Mucosa of gallbladder (tissue), 1 donor: ENCODE measurements at regions not wholly inside any gene's neighbourhood (a gene's known extent, or its start where the extent isn't known, plus 50 kb on each side); places are given as distances from the start of the nearest gene placed in this dataset.

Experiments used
- DNase-seq: peaks from one replicate; pipeline ENCODE4 v3.0.0-alpha.2; 2020; ENCODE audit warnings: low spot score
- donor health status: DM: no; HTN: no; CAD: no.

- no peak for DNase-seq
Observed at GRCh38 chr4:81550388-81550859, 78.7 kb upstream of the RASGEF1B start.

GRCh38 chr4:81549984-81550383 is 78.3 kb upstream of the RASGEF1B start:
- DNase-seq = no peak

GRCh38 chr4:81546777-81547176 is 75.1 kb upstream of the RASGEF1B start:
- no peak for DNase-seq

GRCh38 chr4:81541161-81541945 is 69.6 kb upstream of the RASGEF1B start:
- no peak for DNase-seq

GRCh38 chr4:81538716-81539427 is 67.2 kb upstream of the RASGEF1B start:
- DNase-seq = no peak

- DNase-seq = no peak
Observed at GRCh38 chr4:81531410-81531809, 59.7 kb upstream of the RASGEF1B start.

- no peak for DNase-seq
Observed at GRCh38 chr4:81528979-81529378, 57.3 kb upstream of the RASGEF1B start.

- DNase-seq = no peak
Observed at GRCh38 chr4:81528200-81528599, 56.5 kb upstream of the RASGEF1B start.

- DNase-seq = no peak
Observed at GRCh38 chr4:81527709-81528108, 56.0 kb upstream of the RASGEF1B start.

- DNase-seq = no peak
Observed at GRCh38 chr4:81527115-81527514, 55.4 kb upstream of the RASGEF1B start.

GRCh38 chr4:81526706-81527105 is 55.0 kb upstream of the RASGEF1B start:
- no peak for DNase-seq

GRCh38 chr4:81523672-81524327 is 52.1 kb upstream of the RASGEF1B start:
- DNase-seq = no peak

- DNase-seq = no peak
Observed at GRCh38 chr4:81522711-81523110, 51.0 kb upstream of the RASGEF1B start.

- no peak for DNase-seq
Observed at GRCh38 chr4:81521708-81522107, 50.0 kb upstream of the RASGEF1B start.
